ENCODE measurements at regions not wholly inside any gene's neighbourhood (a gene's known extent, or its start where the extent isn't known, plus 50 kb on each side); places are given as distances from the start of the nearest gene placed in this dataset.

DNA sequence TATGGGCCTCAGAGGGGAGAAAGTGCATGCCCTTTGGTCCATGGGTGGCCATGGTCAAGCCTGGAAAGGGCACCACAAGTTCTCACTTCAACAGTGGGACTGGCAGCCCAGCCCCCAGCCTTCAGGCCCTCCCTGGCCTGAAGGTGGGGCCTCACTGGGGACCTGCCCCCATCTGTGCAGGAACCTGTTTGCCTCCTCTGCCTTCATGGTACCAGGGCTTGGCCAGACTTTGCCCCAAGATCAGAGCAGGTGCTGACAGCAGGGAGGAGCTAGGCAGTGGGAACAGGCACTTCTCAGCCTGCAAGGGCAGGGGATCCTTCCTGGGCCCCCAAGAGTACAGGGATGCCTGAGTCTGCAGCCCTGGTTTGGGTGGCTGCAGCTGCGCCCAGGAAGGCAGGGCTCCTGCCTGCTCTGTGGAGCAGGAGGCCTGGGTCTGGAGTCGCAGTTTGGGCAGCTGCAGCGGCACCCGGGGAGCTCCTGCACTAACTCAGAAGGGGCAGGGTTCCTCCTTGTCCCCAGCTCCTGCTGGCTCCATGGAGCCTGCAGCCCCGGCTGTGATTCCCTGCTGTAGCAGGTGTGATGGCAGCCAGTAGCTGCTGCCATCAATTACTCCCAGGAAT, 460.1 kb upstream of the NCAM2 start:
- TF ChIP-seq, protein P1, sequence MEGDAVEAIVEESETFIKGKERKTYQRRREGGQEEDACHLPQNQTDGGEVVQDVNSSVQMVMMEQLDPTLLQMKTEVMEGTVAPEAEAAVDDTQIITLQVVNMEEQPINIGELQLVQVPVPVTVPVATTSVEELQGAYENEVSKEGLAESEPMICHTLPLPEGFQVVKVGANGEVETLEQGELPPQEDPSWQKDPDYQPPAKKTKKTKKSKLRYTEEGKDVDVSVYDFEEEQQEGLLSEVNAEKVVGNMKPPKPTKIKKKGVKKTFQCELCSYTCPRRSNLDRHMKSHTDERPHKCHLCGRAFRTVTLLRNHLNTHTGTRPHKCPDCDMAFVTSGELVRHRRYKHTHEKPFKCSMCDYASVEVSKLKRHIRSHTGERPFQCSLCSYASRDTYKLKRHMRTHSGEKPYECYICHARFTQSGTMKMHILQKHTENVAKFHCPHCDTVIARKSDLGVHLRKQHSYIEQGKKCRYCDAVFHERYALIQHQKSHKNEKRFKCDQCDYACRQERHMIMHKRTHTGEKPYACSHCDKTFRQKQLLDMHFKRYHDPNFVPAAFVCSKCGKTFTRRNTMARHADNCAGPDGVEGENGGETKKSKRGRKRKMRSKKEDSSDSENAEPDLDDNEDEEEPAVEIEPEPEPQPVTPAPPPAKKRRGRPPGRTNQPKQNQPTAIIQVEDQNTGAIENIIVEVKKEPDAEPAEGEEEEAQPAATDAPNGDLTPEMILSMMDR (IDR thresholded peaks at IDR 0.05), result no peak
- no peak for TF ChIP-seq POLR2A (IDR thresholded peaks at IDR 0.05)
